ENCODE measurements at regions not wholly inside any gene's neighbourhood (a gene's known extent, or its start where the extent isn't known, plus 50 kb on each side); places are given as distances from the start of the nearest gene placed in this dataset.

- no peak for DNase-seq (ENCODE audit: low read depth)
- H3K4me3 ChIP-seq (ENCODE audit: low read depth, low read length): no peak overlapping the region
- no peak for TF ChIP-seq MAX (IDR thresholded peaks at IDR 0.05; ENCODE audit: low read depth, low read length)
- no peak for TF ChIP-seq MYC (IDR thresholded peaks at IDR 0.05; ENCODE audit: low read depth, low read length)
- TF ChIP-seq POLR2A (IDR thresholded peaks at IDR 0.05; ENCODE audit: extremely low read depth, insufficient read length): no peak
- TF ChIP-seq, protein P1, sequence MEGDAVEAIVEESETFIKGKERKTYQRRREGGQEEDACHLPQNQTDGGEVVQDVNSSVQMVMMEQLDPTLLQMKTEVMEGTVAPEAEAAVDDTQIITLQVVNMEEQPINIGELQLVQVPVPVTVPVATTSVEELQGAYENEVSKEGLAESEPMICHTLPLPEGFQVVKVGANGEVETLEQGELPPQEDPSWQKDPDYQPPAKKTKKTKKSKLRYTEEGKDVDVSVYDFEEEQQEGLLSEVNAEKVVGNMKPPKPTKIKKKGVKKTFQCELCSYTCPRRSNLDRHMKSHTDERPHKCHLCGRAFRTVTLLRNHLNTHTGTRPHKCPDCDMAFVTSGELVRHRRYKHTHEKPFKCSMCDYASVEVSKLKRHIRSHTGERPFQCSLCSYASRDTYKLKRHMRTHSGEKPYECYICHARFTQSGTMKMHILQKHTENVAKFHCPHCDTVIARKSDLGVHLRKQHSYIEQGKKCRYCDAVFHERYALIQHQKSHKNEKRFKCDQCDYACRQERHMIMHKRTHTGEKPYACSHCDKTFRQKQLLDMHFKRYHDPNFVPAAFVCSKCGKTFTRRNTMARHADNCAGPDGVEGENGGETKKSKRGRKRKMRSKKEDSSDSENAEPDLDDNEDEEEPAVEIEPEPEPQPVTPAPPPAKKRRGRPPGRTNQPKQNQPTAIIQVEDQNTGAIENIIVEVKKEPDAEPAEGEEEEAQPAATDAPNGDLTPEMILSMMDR (IDR thresholded peaks at IDR 0.05; ENCODE audit: low read depth, low read length): no peak
Measured at GRCh38 chr21:27085387-27085786, 118.5 kb upstream of the ADAMTS5 start.

- H3K4me3 ChIP-seq (ENCODE audit: low read depth, low read length): no peak overlapping the region
- no peak for DNase-seq (ENCODE audit: low read depth)
- TF ChIP-seq, protein P1 (IDR thresholded peaks at IDR 0.05; ENCODE audit: low read depth, low read length): no peak
- TF ChIP-seq MYC (IDR thresholded peaks at IDR 0.05; ENCODE audit: low read depth, low read length) (no peak), MAX (IDR thresholded peaks at IDR 0.05; ENCODE audit: low read depth, low read length) (no peak), POLR2A (IDR thresholded peaks at IDR 0.05; ENCODE audit: extremely low read depth, insufficient read length) (no peak)
Measured at GRCh38 chr21:27083144-27083543, 116.3 kb upstream of the ADAMTS5 start.

DNA sequence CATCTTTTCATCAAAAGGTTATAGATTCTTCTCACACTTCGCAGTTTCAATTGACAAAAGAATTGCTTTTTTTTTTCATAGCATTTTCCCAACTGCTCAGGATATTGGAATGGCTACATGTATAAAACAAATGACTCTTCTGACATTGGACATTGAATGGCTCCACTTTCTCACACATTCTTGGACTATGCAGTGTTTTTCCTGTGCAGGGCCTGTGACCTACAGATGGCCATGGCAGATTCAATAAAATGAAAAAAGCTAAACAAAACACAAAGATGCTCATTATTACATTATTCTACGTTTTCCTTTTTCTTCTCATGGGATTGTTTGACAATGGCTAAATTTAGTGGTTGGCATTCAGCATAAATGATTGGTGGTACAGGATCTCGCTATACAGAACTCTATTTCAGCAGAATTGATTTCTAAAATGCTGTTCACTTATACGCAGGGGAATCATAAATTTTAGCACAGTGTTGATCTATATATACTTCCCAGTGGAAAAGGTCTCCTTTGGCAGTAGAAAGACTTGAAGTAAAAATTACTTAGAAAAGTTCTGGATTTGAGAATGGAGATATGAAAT lies 115.6 kb upstream of the ADAMTS5 start:
- no peak overlapping the region for H3K4me3 ChIP-seq (ENCODE audit: low read depth, low read length)
- no peak for DNase-seq (ENCODE audit: low read depth)
- TF ChIP-seq, protein P1 (IDR thresholded peaks at IDR 0.05; ENCODE audit: low read depth, low read length): no peak
- TF ChIP-seq POLR2A (IDR thresholded peaks at IDR 0.05; ENCODE audit: extremely low read depth, insufficient read length) (no peak), MAX (IDR thresholded peaks at IDR 0.05; ENCODE audit: low read depth, low read length) (no peak), MYC (IDR thresholded peaks at IDR 0.05; ENCODE audit: low read depth, low read length) (no peak)

- H3K4me3 ChIP-seq (ENCODE audit: low read depth, low read length): no peak overlapping the region
- no peak for DNase-seq (ENCODE audit: low read depth)
- no peak for TF ChIP-seq MYC (IDR thresholded peaks at IDR 0.05; ENCODE audit: low read depth, low read length)
- TF ChIP-seq, protein P1 (IDR thresholded peaks at IDR 0.05; ENCODE audit: low read depth, low read length): no peak
- TF ChIP-seq POLR2A (IDR thresholded peaks at IDR 0.05; ENCODE audit: extremely low read depth, insufficient read length): no peak
- TF ChIP-seq MAX (IDR thresholded peaks at IDR 0.05; ENCODE audit: low read depth, low read length): no peak
Measured at GRCh38 chr21:27079636-27080240, 112.8 kb upstream of the ADAMTS5 start.

DNA sequence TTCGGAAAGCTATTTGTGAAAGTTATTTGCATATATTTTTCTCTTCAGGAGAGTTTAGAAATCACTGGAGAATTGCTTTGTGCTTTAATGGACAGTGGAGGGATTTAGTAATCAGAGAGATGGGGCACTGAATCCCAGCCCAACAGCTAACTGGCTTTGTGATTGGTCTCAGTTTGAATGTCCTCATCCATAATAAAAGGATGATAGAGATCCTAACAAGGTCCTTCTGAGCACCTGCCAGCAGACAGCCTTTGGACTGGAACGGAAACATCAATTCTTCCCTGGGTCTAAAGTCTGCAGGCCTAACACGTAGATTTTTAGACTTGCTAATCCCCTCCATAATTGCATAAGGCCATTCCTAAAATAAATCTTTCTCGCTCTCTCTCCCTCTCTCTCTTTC lies 112.0 kb upstream of the ADAMTS5 start:
- H3K4me3 ChIP-seq (ENCODE audit: low read depth, low read length): no peak overlapping the region
- TF ChIP-seq POLR2A (IDR thresholded peaks at IDR 0.05; ENCODE audit: extremely low read depth, insufficient read length): no peak
- no peak for TF ChIP-seq MAX (IDR thresholded peaks at IDR 0.05; ENCODE audit: low read depth, low read length)
- TF ChIP-seq MYC (IDR thresholded peaks at IDR 0.05; ENCODE audit: low read depth, low read length): no peak
- TF ChIP-seq, protein P1 (IDR thresholded peaks at IDR 0.05; ENCODE audit: low read depth, low read length): no peak
- DNase-seq (ENCODE audit: low read depth): no peak

All from NB4 (cell line).